Body of pancreas (tissue), 4 donors: ENCODE measurements at regions not wholly inside any gene's neighbourhood (a gene's known extent, or its start where the extent isn't known, plus 50 kb on each side); places are given as distances from the start of the nearest gene placed in this dataset.

Experiments
- ATAC-seq: fragments of 150-250 bp; one replicate; pipeline ENCODE4 v1.9.1; 2016
- DNase-seq, 4 donors: peaks; one replicate each; pipeline ENCODE4 v3.0.0-alpha.2; 2019
- H3K27ac ChIP-seq, 4 donors: fragments of 200-600 bp; sonication (generic); 1 replicate in 3 of 4; 2 replicates in 1 of 4; pipeline versions ENCODE4 v1.5.1 to v1.6.1; 2016 to 2019; ENCODE audit warnings: mild to moderate bottlenecking in 1 of 4, mixed read lengths in 1 of 4, moderate library complexity in 1 of 4
- H3K27me3 ChIP-seq, 2 donors: fragments of 200-600 bp; sonication (generic); one replicate each; pipeline ENCODE4 v1.6.0; 2016; ENCODE audit warnings: mild to moderate bottlenecking in 1 of 2
- H3K36me3 ChIP-seq, 2 donors: fragments of 200-600 bp; sonication (generic); replicated peaks in 1 of 2; 2 replicates each; pipeline ENCODE4 v1.5.1; 2016; ENCODE audit warnings: low read depth in 2 of 2; ENCODE audit not compliant: insufficient read depth in 1 of 2
- H3K4me1 ChIP-seq: fragments of 200-600 bp; sonication (generic); one replicate; pipeline ENCODE4 v1.6.0; 2016
- H3K4me3 ChIP-seq, 2 donors: fragments of 200-600 bp; sonication (generic); 1 replicate in 1 of 2; 2 replicates in 1 of 2; pipeline ENCODE4 v1.5.1; 2016 to 2019
- H3K9me3 ChIP-seq, 3 donors: fragments of 200-600 bp; sonication (generic); 1 replicate in 2 of 3; 2 replicates in 1 of 3; pipeline ENCODE4 v1.5.1; 2016
- CTCF ChIP-seq, 7 experiments: fragments of 450-650 bp in 4 of 7; fragments of 200-600 bp in 3 of 7; sonication (generic) in 3 of 7; IDR thresholded peaks; one replicate each; pipeline ENCODE4 v1.5.1; 2016 to 2019; ENCODE audit warnings: antibody characterized with exemption in 7 of 7
- POLR2A ChIP-seq, 3 donors: fragments of 450-650 bp; IDR thresholded peaks; one replicate each; pipeline ENCODE4 v1.6.1; 2016; ENCODE audit warnings: antibody characterized with exemption in 3 of 3, mild to moderate bottlenecking in 2 of 3
- WGBS, 2 donors: methylation state at CpG; one replicate each; pipeline ENCODE4 v1.1.5; 2017; 5-methylcytosine and 5-hydroxymethylcytosine counted together
- intact Hi-C: fragments of 100-400 bp; cut with DNase I; formaldehyde crosslinking; loops from one replicate; pipeline ENCODE4 v1.15.1; 2023

GRCh38 chr2:8103085-8103708 is 578.7 kb upstream of the ID2 start:
- no peak overlapping the region for H3K4me3 ChIP-seq
- WGBS, 2 donors = 15 to 21% methylated on average over 6 of the region's 6 CpGs
- no peaks in the 10 kb centered on the region for H3K9me3 ChIP-seq
- peaks cover 11% of the 10 kb centered on the region for H3K4me1 ChIP-seq
- DNase-seq (no peak), ATAC-seq (no peak)
- TF ChIP-seq CTCF (IDR thresholded peaks at IDR 0.05) = no peak
- TF ChIP-seq POLR2A (IDR thresholded peaks at IDR 0.05) = no peak
- no peaks in the 10 kb centered on the region for H3K36me3 ChIP-seq
- intact Hi-C loops = no loop called here
- H3K27ac ChIP-seq = no peak overlapping the region
- no peaks in the 10 kb centered on the region for H3K27me3 ChIP-seq

- no peak overlapping the region for H3K27ac ChIP-seq
- 63 to 65% methylated on average over 1 of the region's 1 CpG for WGBS, 2 donors
- intact Hi-C loops = no loop called here
- ATAC-seq (no peak), DNase-seq (no peak)
- H3K27me3 ChIP-seq = no peaks in the 10 kb centered on the region
- peaks cover 11% of the 10 kb centered on the region for H3K4me1 ChIP-seq
- H3K36me3 ChIP-seq = no peaks in the 10 kb centered on the region
- TF ChIP-seq POLR2A (IDR thresholded peaks at IDR 0.05) (no peak), CTCF (IDR thresholded peaks at IDR 0.05) (no peak)
- no peak overlapping the region for H3K4me3 ChIP-seq
- H3K9me3 ChIP-seq = no peaks in the 10 kb centered on the region
Measured at GRCh38 chr2:8107150-8107549, 574.7 kb upstream of the ID2 start.

GRCh38 chr2:8107621-8108378 is 574.1 kb upstream of the ID2 start:
- ATAC-seq (no peak), DNase-seq (no peak)
- Histone ChIP-seq H3K36me3 (no peaks in the 10 kb centered on the region), H3K27me3 (no peaks in the 10 kb centered on the region), H3K9me3 (no peaks in the 10 kb centered on the region), H3K27ac (no peak overlapping the region), H3K4me3 (no peak overlapping the region), H3K4me1 (peaks cover 11% of the 10 kb centered on the region)
- 82 to 85% methylated on average over 5 of the region's 5 CpGs for WGBS, 2 donors
- TF ChIP-seq CTCF (IDR thresholded peaks at IDR 0.05) = no peak
- TF ChIP-seq POLR2A (IDR thresholded peaks at IDR 0.05) = no peak
- intact Hi-C loops = no loop called here

GRCh38 chr2:8110716-8111115 is 571.1 kb upstream of the ID2 start:
- intact Hi-C loops = no loop called here
- Histone ChIP-seq H3K27ac (no peak overlapping the region), H3K36me3 (no peaks in the 10 kb centered on the region), H3K27me3 (no peaks in the 10 kb centered on the region), H3K4me3 (no peak overlapping the region), H3K9me3 (no peaks in the 10 kb centered on the region), H3K4me1 (no peaks in the 10 kb centered on the region)
- WGBS, 2 donors = 94% methylated on average over 2 of the region's 2 CpGs
- ATAC-seq (no peak), DNase-seq (no peak)
- TF ChIP-seq POLR2A (IDR thresholded peaks at IDR 0.05) (no peak), CTCF (IDR thresholded peaks at IDR 0.05) (no peak)

GRCh38 chr2:8111193-8111592 is 570.7 kb upstream of the ID2 start:
- DNase-seq = no peak
- no peaks in the 10 kb centered on the region for H3K36me3 ChIP-seq
- intact Hi-C loops = no loop called here
- H3K4me3 ChIP-seq = no peak overlapping the region
- H3K27me3 ChIP-seq = no peaks in the 10 kb centered on the region
- ATAC-seq = no peak
- H3K9me3 ChIP-seq = no peaks in the 10 kb centered on the region
- 91 to 95% methylated on average over 1 of the region's 1 CpG for WGBS, 2 donors
- TF ChIP-seq CTCF (IDR thresholded peaks at IDR 0.05) (no peak), POLR2A (IDR thresholded peaks at IDR 0.05) (no peak)
- no peaks in the 10 kb centered on the region for H3K4me1 ChIP-seq
- no peak overlapping the region for H3K27ac ChIP-seq
